OCI-LY3 (cell line): ENCODE measurements at regions not wholly inside any gene's neighbourhood (a gene's known extent, or its start where the extent isn't known, plus 50 kb on each side); places are given as distances from the start of the nearest gene placed in this dataset.

Experiments used
- H2AFZ ChIP-seq: fragments of 200-600, 300-600 bp; shearing (Covaris generic); 2 replicates; pipeline ENCODE4 v1.6.0; 2014; ENCODE audit warnings: antibody characterized with exemption, low read depth, low read length
- H3K27ac ChIP-seq: fragments of 200-600, 300-600 bp; sonication (generic); 2 replicates; pipeline ENCODE4 v1.5.1; 2014; ENCODE audit warnings: mild to moderate bottlenecking, low read length, moderate library complexity, mixed read lengths
- H3K27me3 ChIP-seq: fragments of 200-600, 300-600 bp; sonication (generic); 2 replicates; pipeline ENCODE4 v1.6.1; 2014; ENCODE audit warnings: low read depth, low read length, mixed read lengths
- H3K36me3 ChIP-seq: fragments of 200-600, 300-600 bp; sonication (generic); replicated peaks from 2 replicates; pipeline ENCODE3; 2014; ENCODE audit warnings: low read depth, low read length, mixed read lengths
- H3K4me1 ChIP-seq: fragments of 300-600, 200-600 bp; sonication (generic); 2 replicates; pipeline ENCODE4 v1.6.1; 2014; ENCODE audit warnings: low read length, mixed read lengths
- H3K4me2 ChIP-seq: fragments of 200-600, 300-600 bp; sonication (generic); 2 replicates; pipeline ENCODE4 v1.6.1; 2014; ENCODE audit warnings: low read length, mixed read lengths
- H3K4me3 ChIP-seq: fragments of 300-600, 200-600 bp; sonication (generic); 2 replicates; pipeline ENCODE4 v1.5.1; 2014; ENCODE audit warnings: antibody characterized with exemption, mild to moderate bottlenecking, low read length, moderate library complexity
- H3K79me2 ChIP-seq: fragments of 300-600, 200-600 bp; shearing (Covaris generic); 2 replicates; pipeline ENCODE4 v1.6.1; 2014; ENCODE audit warnings: mild to moderate bottlenecking, low read length, mixed read lengths
- H3K9ac ChIP-seq: fragments of 300-600, 200-600 bp; shearing (Covaris generic); 2 replicates; pipeline ENCODE4 v1.6.0; 2014; ENCODE audit warnings: mild to moderate bottlenecking, low read length, moderate library complexity
- H3K9me3 ChIP-seq: fragments of 200-600, 300-600 bp; shearing (Covaris generic); 2 replicates; pipeline ENCODE4 v1.6.1; 2014; ENCODE audit warnings: low read length, mixed read lengths; ENCODE audit not compliant: insufficient read depth
- H4K20me1 ChIP-seq: fragments of 200-600, 300-600 bp; sonication (generic); 2 replicates; pipeline ENCODE4 v1.6.1; 2016; ENCODE audit warnings: low read length, mixed read lengths; ENCODE audit not compliant: insufficient read depth
- EZH2phosphoT487 ChIP-seq: fragments of 200-600 bp; shearing (Covaris generic); IDR thresholded peaks from 2 replicates; pipeline ENCODE4 v1.6.1; 2018; ENCODE audit warnings: antibody characterized with exemption, mixed run types, low read depth
- TF ChIP-seq, protein P1 (sequence below): fragments of 200-600, 300-600 bp; sonication (generic); IDR thresholded peaks from 2 replicates; pipeline ENCODE4 v1.5.1; 2014; ENCODE audit warnings: antibody characterized with exemption, low read length, low read depth

DNA sequence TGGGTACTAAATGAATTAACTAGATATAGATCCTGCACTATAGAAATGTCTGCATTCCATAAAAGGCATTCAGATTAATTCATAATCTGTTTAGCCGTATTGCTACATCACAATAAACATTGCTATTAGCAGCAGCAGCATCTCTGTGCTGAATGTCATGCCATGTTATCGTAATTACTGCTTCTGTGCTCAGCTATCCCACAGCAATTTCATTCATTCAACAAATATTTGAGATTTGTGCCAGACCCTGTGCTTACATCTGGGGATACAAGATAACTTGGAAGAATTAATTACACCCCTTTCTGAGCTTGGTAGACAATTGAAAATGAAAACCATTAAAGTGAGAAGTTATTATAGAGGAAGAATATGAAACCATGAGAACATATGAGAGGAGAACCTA lies 185.8 kb upstream of the C11orf87 start:
- Histone ChIP-seq H3K36me3 (no peaks in the 10 kb centered on the region), H3K9me3 (no peaks in the 10 kb centered on the region)

DNA sequence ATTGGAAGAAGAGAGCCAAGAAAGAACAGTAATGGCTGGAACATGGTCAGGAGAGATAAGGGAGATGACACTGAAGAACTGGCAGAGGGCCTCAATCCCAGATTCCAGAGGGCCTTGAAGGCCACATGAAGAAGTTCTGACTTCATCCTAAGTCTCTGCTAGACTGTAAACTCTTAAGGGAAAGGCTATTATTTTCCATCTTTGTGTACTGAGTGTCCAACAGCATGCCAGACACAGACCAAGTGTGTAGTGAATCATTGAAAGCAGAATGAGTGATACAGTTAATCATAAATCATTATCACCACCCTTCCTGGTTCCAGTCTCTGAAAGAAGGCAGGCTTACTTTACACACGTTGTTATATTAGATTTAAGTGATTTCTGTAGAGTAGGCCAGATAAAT lies 185.3 kb upstream of the C11orf87 start:
- Histone ChIP-seq H3K9ac (no peak overlapping the region), H4K20me1 (no peaks in the 10 kb centered on the region), H3K79me2 (no peaks in the 10 kb centered on the region), H3K4me2 (no peak overlapping the region), H2AFZ (no peak overlapping the region), H3K9me3 (no peaks in the 10 kb centered on the region), H3K4me1 (no peaks in the 10 kb centered on the region), H3K27me3 (no peaks in the 10 kb centered on the region), H3K36me3 (no peaks in the 10 kb centered on the region), H3K27ac (no peak overlapping the region), H3K4me3 (no peak overlapping the region)
- TF ChIP-seq, protein P1, sequence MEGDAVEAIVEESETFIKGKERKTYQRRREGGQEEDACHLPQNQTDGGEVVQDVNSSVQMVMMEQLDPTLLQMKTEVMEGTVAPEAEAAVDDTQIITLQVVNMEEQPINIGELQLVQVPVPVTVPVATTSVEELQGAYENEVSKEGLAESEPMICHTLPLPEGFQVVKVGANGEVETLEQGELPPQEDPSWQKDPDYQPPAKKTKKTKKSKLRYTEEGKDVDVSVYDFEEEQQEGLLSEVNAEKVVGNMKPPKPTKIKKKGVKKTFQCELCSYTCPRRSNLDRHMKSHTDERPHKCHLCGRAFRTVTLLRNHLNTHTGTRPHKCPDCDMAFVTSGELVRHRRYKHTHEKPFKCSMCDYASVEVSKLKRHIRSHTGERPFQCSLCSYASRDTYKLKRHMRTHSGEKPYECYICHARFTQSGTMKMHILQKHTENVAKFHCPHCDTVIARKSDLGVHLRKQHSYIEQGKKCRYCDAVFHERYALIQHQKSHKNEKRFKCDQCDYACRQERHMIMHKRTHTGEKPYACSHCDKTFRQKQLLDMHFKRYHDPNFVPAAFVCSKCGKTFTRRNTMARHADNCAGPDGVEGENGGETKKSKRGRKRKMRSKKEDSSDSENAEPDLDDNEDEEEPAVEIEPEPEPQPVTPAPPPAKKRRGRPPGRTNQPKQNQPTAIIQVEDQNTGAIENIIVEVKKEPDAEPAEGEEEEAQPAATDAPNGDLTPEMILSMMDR = no peak
- TF ChIP-seq EZH2phosphoT487 = no peak

More for the DNA sequence above, 185.8 kb upstream of the C11orf87 start:
- Histone ChIP-seq H3K79me2 (no peaks in the 10 kb centered on the region), H3K27me3 (no peaks in the 10 kb centered on the region), H3K4me2 (no peak overlapping the region), H3K4me3 (no peak overlapping the region), H4K20me1 (no peaks in the 10 kb centered on the region), H3K9ac (no peak overlapping the region), H2AFZ (no peak overlapping the region), H3K4me1 (no peaks in the 10 kb centered on the region), H3K27ac (no peak overlapping the region)
- TF ChIP-seq, protein P1 = no peak
- no peak for TF ChIP-seq EZH2phosphoT487

DNA sequence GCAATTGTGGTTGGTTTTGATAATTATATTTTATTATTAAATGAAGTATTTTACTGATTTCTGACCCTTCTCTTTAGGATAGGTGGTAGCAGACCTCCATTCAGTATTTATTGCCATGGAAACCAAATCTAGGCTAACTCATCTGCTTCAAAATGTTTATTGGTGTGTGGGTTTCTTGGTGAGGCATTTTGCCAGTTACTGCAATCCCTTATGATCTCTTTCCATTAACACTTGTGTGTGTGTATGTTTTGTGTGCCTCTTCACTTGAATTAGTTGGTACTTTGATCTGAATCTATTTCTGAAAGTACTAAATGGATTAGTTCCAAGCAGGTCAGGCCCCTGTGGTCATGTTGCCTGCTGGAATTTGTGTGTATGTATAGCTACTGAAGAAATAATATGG lies 184.4 kb upstream of the C11orf87 start:
- Histone ChIP-seq H4K20me1 (no peaks in the 10 kb centered on the region), H3K27me3 (no peaks in the 10 kb centered on the region), H3K4me2 (no peak overlapping the region), H3K9me3 (no peaks in the 10 kb centered on the region), H3K79me2 (no peaks in the 10 kb centered on the region), H3K27ac (no peak overlapping the region), H3K4me1 (no peaks in the 10 kb centered on the region), H3K4me3 (no peak overlapping the region), H3K36me3 (no peaks in the 10 kb centered on the region), H2AFZ (no peak overlapping the region), H3K9ac (no peak overlapping the region)
- TF ChIP-seq, protein P1 = no peak
- no peak for TF ChIP-seq EZH2phosphoT487

DNA sequence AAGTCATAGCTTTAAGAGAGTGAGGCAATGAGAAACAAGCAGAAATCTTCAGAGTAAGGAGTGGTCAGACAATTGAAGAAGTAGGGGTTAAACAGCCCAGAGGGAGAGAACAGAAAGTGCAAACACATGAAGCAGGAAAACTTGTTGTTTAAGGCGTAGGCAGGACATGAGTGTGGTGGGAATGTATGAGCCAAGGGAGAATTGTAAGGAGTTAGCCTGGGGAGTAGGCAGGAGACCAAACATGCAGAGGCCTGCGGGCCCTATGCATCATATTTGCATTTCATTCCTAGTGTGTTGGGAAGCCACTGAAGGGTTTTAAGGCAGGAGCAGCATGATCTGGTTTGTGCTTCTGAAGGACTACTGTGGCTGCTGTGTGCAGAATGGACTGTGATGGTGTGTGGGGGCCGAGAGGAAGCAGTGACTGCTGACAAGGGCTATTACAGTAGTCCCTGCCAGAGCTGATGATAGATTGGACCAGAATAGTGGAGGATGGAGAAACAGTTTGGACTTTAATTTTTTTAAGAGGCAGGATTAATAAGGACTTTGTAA lies 179.9 kb upstream of the C11orf87 start:
- TF ChIP-seq EZH2phosphoT487 = no peak
- TF ChIP-seq, protein P1 = no peak
- no peak overlapping the region for H3K4me3 ChIP-seq
- H3K9ac ChIP-seq = no peak overlapping the region
- H3K36me3 ChIP-seq = no peaks in the 10 kb centered on the region
- H3K4me2 ChIP-seq = no peak overlapping the region
- no peaks in the 10 kb centered on the region for H3K9me3 ChIP-seq
- no peak overlapping the region for H3K27ac ChIP-seq
- no peaks in the 10 kb centered on the region for H3K27me3 ChIP-seq
- H3K4me1 ChIP-seq = no peaks in the 10 kb centered on the region
- H3K79me2 ChIP-seq = no peaks in the 10 kb centered on the region
- no peak overlapping the region for H2AFZ ChIP-seq
- H4K20me1 ChIP-seq = no peaks in the 10 kb centered on the region
